Endothelial cell of umbilical vein (primary cell): ENCODE measurements at regions not wholly inside any gene's neighbourhood (a gene's known extent, or its start where the extent isn't known, plus 50 kb on each side); places are given as distances from the start of the nearest gene placed in this dataset.

Source experiments
- BruUV-seq: library from RNA; stranded (reverse); fragments of 400-500 nt; replicated peaks from 2 replicates; lab custom pipeline; 2021; lab: Mats Ljungman, UMichigan
- CTCF ChIA-PET: fragments of 300-600, 350-600 bp; sonication (Branson Sonifier 250); formaldehyde crosslinking; loops from one replicate; lab custom pipeline; 2021; ENCODE audit warnings: antibody characterized with exemption, inconsistent platforms; lab: Charles Lee
- POLR2A ChIA-PET: fragments of 300-600, 350-600 bp; sonication (Branson Sonifier 250); formaldehyde crosslinking; loops from one replicate; lab custom pipeline; 2021; ENCODE audit warnings: antibody characterized with exemption, inconsistent platforms; lab: Charles Lee
- DNase-seq: peaks from one replicate; pipeline ENCODE4 v3.0.0-alpha.2; 2011; ENCODE audit warnings: low read depth, low spot score
- FAIRE-seq: peaks from 2 replicates; lab custom pipeline; 2011; peaks lifted over from hg19 to GRCh38; lab: Jason Lieb, UNC
- H2AFZ ChIP-seq: 2 replicates; pipeline ENCODE4 v1.6.0; 2012; ENCODE audit warnings: low read depth, low read length, control low read depth, inconsistent platforms
- H3K27ac ChIP-seq: 2 replicates; pipeline ENCODE4 v1.5.1; 2011; ENCODE audit warnings: low read depth, mild to moderate bottlenecking, control low read depth, low read length, moderate library complexity; ENCODE audit not compliant: insufficient read depth
- H3K27me3 ChIP-seq, 2 experiments: 2 replicates each; pipeline versions ENCODE4 v1.6.0 to v1.6.1; 2011; ENCODE audit warnings: low read length in 2 of 2, mixed read lengths in 1 of 2; ENCODE audit not compliant: control insufficient read depth in 2 of 2, insufficient read depth in 2 of 2
- H3K36me3 ChIP-seq, 2 experiments: 2 replicates in 1 of 2; 3 replicates in 1 of 2; pipeline ENCODE4 v1.5.1; 2011; ENCODE audit warnings: low read length in 2 of 2, mild to moderate bottlenecking in 1 of 2, moderate library complexity in 1 of 2; ENCODE audit not compliant: control insufficient read depth in 2 of 2, insufficient read depth in 2 of 2; ENCODE audit errors: extremely low read depth in 1 of 2
- H3K4me1 ChIP-seq: 3 replicates; pipeline ENCODE4 v1.5.1; 2011; ENCODE audit warnings: mild to moderate bottlenecking, low read length; ENCODE audit not compliant: control insufficient read depth, insufficient read depth; ENCODE audit errors: extremely low read depth
- H3K4me2 ChIP-seq: 2 replicates; pipeline ENCODE4 v1.6.1; 2011; ENCODE audit warnings: low read length, control low read depth, mixed read lengths; ENCODE audit not compliant: insufficient read depth
- H3K4me3 ChIP-seq, 3 experiments: fragments of 200-600 bp in 1 of 3; sonication (generic), shearing (Covaris generic) in 1 of 3; replicated peaks in 1 of 3; 2 replicates each; pipeline ENCODE4 v1.5.1; 2011 to 2016; ENCODE audit warnings: control low read depth in 3 of 3, low read length in 3 of 3, mild to moderate bottlenecking in 2 of 3, inconsistent platforms in 1 of 3, low read depth in 1 of 3, moderate library complexity in 1 of 3; ENCODE audit not compliant: insufficient read depth in 1 of 3
- H3K79me2 ChIP-seq: 2 replicates; pipeline ENCODE4 v1.6.0; 2012; ENCODE audit warnings: low read length, inconsistent platforms; ENCODE audit not compliant: control insufficient read depth, insufficient read depth
- H3K9ac ChIP-seq: replicated peaks from 2 replicates; pipeline ENCODE3; 2011; ENCODE audit warnings: low read length, control low read depth; ENCODE audit not compliant: insufficient read depth; ENCODE audit errors: extremely low read depth
- H3K9me1 ChIP-seq: replicated peaks from 3 replicates; pipeline ENCODE4 v1.6.0; 2011; ENCODE audit warnings: mild to moderate bottlenecking, low read length; ENCODE audit not compliant: control insufficient read depth, insufficient read depth; ENCODE audit errors: extremely low read depth
- H3K9me3 ChIP-seq: replicated peaks from 2 replicates; pipeline ENCODE4 v1.5.1; 2012; ENCODE audit warnings: low read length, inconsistent platforms; ENCODE audit not compliant: control insufficient read depth, insufficient read depth
- H4K20me1 ChIP-seq: replicated peaks from 2 replicates; pipeline ENCODE3; 2011; ENCODE audit warnings: mild to moderate bottlenecking, low read length; ENCODE audit not compliant: control insufficient read depth, insufficient read depth; ENCODE audit errors: extremely low read depth
- CTCF ChIP-seq, 2 donors: IDR thresholded peaks; 1 replicate in 1 of 2; 2 replicates in 1 of 2; pipeline ENCODE4 v1.5.1; 2011; ENCODE audit warnings: low read length in 2 of 2, mild to moderate bottlenecking in 2 of 2, moderate library complexity in 2 of 2, control low read depth in 1 of 2, inconsistent platforms in 1 of 2, low read depth in 1 of 2; ENCODE audit not compliant: insufficient read depth in 1 of 2; ENCODE audit errors: extremely low read depth in 1 of 2
- EZH2 ChIP-seq: IDR thresholded peaks from 2 replicates; pipeline ENCODE4 v1.6.1; 2012; ENCODE audit warnings: borderline replicate concordance, low read depth, mild to moderate bottlenecking, moderate library complexity, low read length, inconsistent platforms; ENCODE audit not compliant: severe bottlenecking
- FOS ChIP-seq: IDR thresholded peaks from 2 replicates; pipeline ENCODE4 v1.6.1; 2011; ENCODE audit warnings: mild to moderate bottlenecking, low read length, moderate library complexity, borderline replicate concordance; ENCODE audit not compliant: insufficient read depth
- GATA2 ChIP-seq: IDR thresholded peaks from 2 replicates; pipeline ENCODE4 v1.7.0; 2011; ENCODE audit warnings: low read depth, mild to moderate bottlenecking, moderate library complexity, mixed read lengths, low read length; ENCODE audit not compliant: insufficient read length, insufficient read depth
- JUN ChIP-seq: IDR thresholded peaks from 2 replicates; pipeline ENCODE4 v1.6.1; 2011; ENCODE audit warnings: borderline replicate concordance, low read depth; ENCODE audit not compliant: insufficient read length, insufficient read depth
- MAX ChIP-seq: IDR thresholded peaks from 2 replicates; pipeline ENCODE4 v1.6.1; 2011; ENCODE audit not compliant: insufficient read depth, insufficient read length
- MYC ChIP-seq: IDR thresholded peaks from one replicate; pipeline ENCODE4 v1.6.1; 2011; ENCODE audit warnings: mild to moderate bottlenecking, low read depth, low read length
- POLR2A ChIP-seq: IDR thresholded peaks from 2 replicates; pipeline ENCODE4 v1.6.1; 2012; ENCODE audit warnings: low read depth, mild to moderate bottlenecking, control low read depth, low read length
- POLR2AphosphoS5 ChIP-seq: IDR thresholded peaks from 2 replicates; pipeline ENCODE4 v1.6.1; 2012; ENCODE audit warnings: low read depth, mild to moderate bottlenecking, control low read depth, low read length, moderate library complexity; ENCODE audit not compliant: insufficient read depth
- dilution Hi-C: fragments of 300-500 bp; cut with MboI; formaldehyde crosslinking; loops from one replicate; pipeline ENCODE4 v1.15.0; 2019; ENCODE audit warnings: low sequenced_read_pairs; ENCODE audit not compliant: extremely low pct_ligation_motif_present
- intact Hi-C: fragments of 100-400 bp; cut with micrococcal nuclease; formaldehyde crosslinking; loops from one replicate; pipeline ENCODE4 v1.10.0; 2022

DNA sequence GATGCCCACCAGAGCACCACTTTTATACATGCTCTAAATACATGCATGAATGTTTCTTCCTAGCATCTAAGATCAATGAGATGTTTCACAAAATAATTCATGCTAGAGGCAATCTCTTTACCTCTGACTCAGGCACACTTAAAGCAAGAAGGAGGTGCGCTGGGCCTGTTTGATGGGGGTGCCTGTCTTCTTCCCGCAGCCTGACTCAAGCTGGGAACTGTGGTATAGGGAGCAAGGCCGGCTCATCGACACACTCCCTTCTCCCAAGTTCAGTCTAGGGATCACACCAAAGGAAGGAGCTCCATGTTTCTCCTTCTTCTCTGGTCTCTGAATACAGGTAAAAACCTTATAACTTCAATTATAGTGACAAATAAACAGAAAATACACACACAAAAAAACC, 333.8 kb upstream of the MAD2L1 start:
- H3K27me3 ChIP-seq: no peaks in the 10 kb centered on the region
- intact Hi-C loops: no loop called here
- ChIA-PET CTCF (no interaction called here), POLR2A (no interaction called here)
- H3K4me3 ChIP-seq: no peak overlapping the region
- H3K36me3 ChIP-seq: no peaks in the 10 kb centered on the region
- TF ChIP-seq EZH2 (no peak), FOS (no peak), GATA2 (no peak), POLR2A (no peak), MYC (no peak), MAX (no peak), CTCF (IDR thresholded peaks at IDR 0.05; ENCODE audit: extremely low read depth in 1 of 2, insufficient read depth in 1 of 2, low read depth in 1 of 2, low read length in 2 of 2) (no peak), POLR2AphosphoS5 (no peak), JUN (no peak)
- no peak overlapping the region for H3K27ac ChIP-seq
- no peaks in the 10 kb centered on the region for H3K4me1 ChIP-seq
- no peaks in the 10 kb centered on the region for H3K9me3 ChIP-seq
- H4K20me1 ChIP-seq: no peaks in the 10 kb centered on the region
- no peak for DNase-seq
- no peaks in the 10 kb centered on the region for H3K9me1 ChIP-seq
- no TSS peak for BruUV-seq
- H3K79me2 ChIP-seq: no peaks in the 10 kb centered on the region
- H2AFZ ChIP-seq: no peak overlapping the region
- H3K4me2 ChIP-seq: no peak overlapping the region
- no peak overlapping the region for H3K9ac ChIP-seq
- no peak for FAIRE-seq
- dilution Hi-C loops: no loop called here
